ENCODE measurements at regions not wholly inside any gene's neighbourhood (a gene's known extent, or its start where the extent isn't known, plus 50 kb on each side); places are given as distances from the start of the nearest gene placed in this dataset.

GRCh38 chr13:64338671-64339070, 2891.5 kb downstream of the PCDH9 start:
- Histone ChIP-seq H3K4me3 (ENCODE audit: low read depth, low read length) (no peak overlapping the region), H3K27me3 (ENCODE audit: control insufficient read depth, insufficient read depth, low read length) (no peaks in the 10 kb centered on the region), H3K9me3 (ENCODE audit: control insufficient read depth, insufficient read depth, low read length) (peaks cover 6% of the 10 kb centered on the region; the same call in 1 of the 2 replicates), H3K27ac (ENCODE audit: low read depth, low read length) (no peak overlapping the region)
- no peak for TF ChIP-seq CTCF (IDR thresholded peaks at IDR 0.05; ENCODE audit: low read depth, low read length)
- ChIA-PET CTCF (no interaction called here), POLR2A (no interaction called here)
- DNase-seq (ENCODE audit: low read depth, low spot score) = no peak

DNA sequence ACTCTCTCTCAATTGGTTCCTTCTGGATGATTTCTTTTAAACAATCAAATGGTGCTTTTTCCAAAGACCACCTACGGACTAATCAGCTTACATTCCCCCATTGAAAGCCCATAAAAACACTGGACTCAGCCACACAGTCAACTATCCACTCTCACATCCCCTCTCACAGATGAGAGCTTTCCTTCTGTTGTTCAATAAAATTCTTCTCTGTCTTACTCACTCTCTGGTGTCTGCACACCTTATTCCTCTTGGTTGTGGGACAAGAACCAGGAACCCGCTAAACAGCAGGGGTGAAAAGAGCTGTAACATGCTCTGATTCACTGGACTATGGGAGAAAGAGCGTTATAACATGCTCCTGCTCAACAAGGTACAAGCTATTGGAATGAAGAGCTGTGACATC, 2896.2 kb downstream of the PCDH9 start:
- DNase-seq (ENCODE audit: low read depth, low spot score) = no peak
- ChIA-PET POLR2A (no interaction called here), CTCF (no interaction called here)
- no peak overlapping the region for H3K4me3 ChIP-seq (ENCODE audit: low read depth, low read length)
- peaks cover 6% of the 10 kb centered on the region; the same call in 1 of the 2 replicates for H3K9me3 ChIP-seq (ENCODE audit: control insufficient read depth, insufficient read depth, low read length)
- H3K27ac ChIP-seq (ENCODE audit: low read depth, low read length) = no peak overlapping the region
- no peak for TF ChIP-seq CTCF (IDR thresholded peaks at IDR 0.05; ENCODE audit: low read depth, low read length)
- H3K27me3 ChIP-seq (ENCODE audit: control insufficient read depth, insufficient read depth, low read length) = no peaks in the 10 kb centered on the region

- Histone ChIP-seq H3K27ac (ENCODE audit: low read depth, low read length) (no peak overlapping the region), H3K27me3 (ENCODE audit: control insufficient read depth, insufficient read depth, low read length) (no peaks in the 10 kb centered on the region), H3K9me3 (ENCODE audit: control insufficient read depth, insufficient read depth, low read length) (peaks cover 6% of the 10 kb centered on the region; the same call in 1 of the 2 replicates), H3K4me3 (ENCODE audit: low read depth, low read length) (no peak overlapping the region)
- DNase-seq (ENCODE audit: low read depth, low spot score) = no peak
- CTCF ChIA-PET = no interaction called here
- no peak for TF ChIP-seq CTCF (IDR thresholded peaks at IDR 0.05; ENCODE audit: low read depth, low read length)
- POLR2A ChIA-PET = no interaction called here
These were observed 2898.1 kb downstream of the PCDH9 start for GRCh38 chr13:64332048-64332447.

GRCh38 chr13:64327505-64328194, 2902.5 kb downstream of the PCDH9 start:
- DNase-seq (ENCODE audit: low read depth, low spot score) = no peak
- ChIA-PET CTCF (no interaction called here), POLR2A (no interaction called here)
- no peak overlapping the region for H3K27ac ChIP-seq (ENCODE audit: low read depth, low read length)
- no peak overlapping the region for H3K4me3 ChIP-seq (ENCODE audit: low read depth, low read length)
- TF ChIP-seq CTCF (IDR thresholded peaks at IDR 0.05; ENCODE audit: low read depth, low read length) = no peak
- H3K27me3 ChIP-seq (ENCODE audit: control insufficient read depth, insufficient read depth, low read length) = no peaks in the 10 kb centered on the region
- H3K9me3 ChIP-seq (ENCODE audit: control insufficient read depth, insufficient read depth, low read length) = no peaks in the 10 kb centered on the region

DNA sequence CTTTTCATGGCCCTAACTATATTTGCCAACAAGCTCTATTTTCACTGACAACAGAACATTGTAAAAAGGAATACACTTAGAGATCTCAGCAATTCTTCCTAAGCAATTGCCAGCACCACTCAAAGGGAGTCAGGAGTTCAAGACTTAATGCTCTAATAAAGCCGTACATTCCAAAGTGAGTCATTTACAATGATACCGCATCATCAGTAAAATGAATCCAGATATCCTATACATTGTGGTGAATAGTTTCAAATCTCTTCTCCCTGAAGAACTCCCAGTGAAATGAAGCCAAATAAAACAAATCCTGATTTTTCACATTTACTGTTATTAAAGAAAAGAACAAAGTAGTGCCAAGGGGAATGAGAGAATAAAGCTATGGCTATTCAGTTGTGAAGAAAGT, 2898.7 kb upstream of the PCDH20 start:
- no peak for TF ChIP-seq CTCF (IDR thresholded peaks at IDR 0.05; ENCODE audit: low read depth, low read length)
- POLR2A ChIA-PET = no interaction called here
- peak; percentile 4 for DNase-seq (ENCODE audit: low read depth, low spot score)
- CTCF ChIA-PET = no interaction called here
- Histone ChIP-seq H3K27ac (ENCODE audit: low read depth, low read length) (no peak overlapping the region), H3K4me3 (ENCODE audit: low read depth, low read length) (no peak overlapping the region), H3K27me3 (ENCODE audit: control insufficient read depth, insufficient read depth, low read length) (no peaks in the 10 kb centered on the region), H3K9me3 (ENCODE audit: control insufficient read depth, insufficient read depth, low read length) (no peaks in the 10 kb centered on the region)

Measured in AG04450 (cell line).